H1 (cell line): ENCODE measurements at regions not wholly inside any gene's neighbourhood (a gene's known extent, or its start where the extent isn't known, plus 50 kb on each side); places are given as distances from the start of the nearest gene placed in this dataset.

Source experiments
- CTCF ChIA-PET: fragments of 300-600 bp; sonication (Branson Sonifier 250); formaldehyde crosslinking; loops from one replicate; lab custom pipeline; 2021; ENCODE audit not compliant: partially characterized antibody; lab: Charles Lee
- POLR2A ChIA-PET: fragments of 300-600 bp; sonication (Branson Sonifier 250); formaldehyde crosslinking; loops from one replicate; lab custom pipeline; 2021; ENCODE audit warnings: inconsistent platforms; ENCODE audit not compliant: partially characterized antibody; lab: Charles Lee
- DNase-seq, 2 experiments: peaks; one replicate each; pipeline versions ENCODE4 v3.0.0 to v3.0.0-alpha.2; 2010 to 2022; ENCODE audit warnings: low spot score in 2 of 2, low read depth in 1 of 2, mixed read lengths in 1 of 2
- FAIRE-seq: peaks from 2 replicates; lab custom pipeline; 2011; peaks lifted over from hg19 to GRCh38; lab: Jason Lieb, UNC
- H2AFZ ChIP-seq: 2 replicates; pipeline ENCODE4 v1.8.1; 2012; ENCODE audit warnings: low read length, inconsistent platforms
- H2AK5ac ChIP-seq: 2 replicates; pipeline ENCODE4 v1.6.1; 2013; ENCODE audit warnings: low read depth, low read length
- H2BK120ac ChIP-seq: replicated peaks from 2 replicates; pipeline ENCODE3; 2013; ENCODE audit warnings: low read depth, low read length, inconsistent platforms
- H2BK12ac ChIP-seq: 2 replicates; pipeline ENCODE4 v1.6.1; 2013; ENCODE audit warnings: low read depth, low read length
- H2BK15ac ChIP-seq: 2 replicates; pipeline ENCODE4 v1.6.1; 2013; ENCODE audit warnings: low read length
- H2BK20ac ChIP-seq: 2 replicates; pipeline ENCODE4 v1.6.1; 2013; ENCODE audit warnings: low read length
- H2BK5ac ChIP-seq: 2 replicates; pipeline ENCODE4 v1.6.1; 2013; ENCODE audit warnings: low read depth, low read length
- H3K14ac ChIP-seq: 2 replicates; pipeline ENCODE4 v1.6.1; 2013; ENCODE audit warnings: inconsistent platforms; ENCODE audit not compliant: insufficient read length
- H3K18ac ChIP-seq: 2 replicates; pipeline ENCODE4 v1.6.1; 2013; ENCODE audit warnings: low read length; ENCODE audit errors: extremely low read depth
- H3K23ac ChIP-seq: 2 replicates; pipeline ENCODE4 v1.6.1; 2013; ENCODE audit warnings: inconsistent platforms; ENCODE audit not compliant: insufficient read length
- H3K23me2 ChIP-seq: 2 replicates; pipeline ENCODE4 v1.6.1; 2013; ENCODE audit warnings: low read depth, low read length
- H3K27ac ChIP-seq: 2 replicates; pipeline ENCODE4 v1.6.1; 2011; ENCODE audit warnings: low read depth, low read length, inconsistent platforms
- H3K27me3 ChIP-seq, 4 experiments: replicated peaks in 1 of 4; 1 replicate in 1 of 4; 2 replicates in 3 of 4; pipeline versions ENCODE4 v1.6.1 to v1.8.1; 2011 to 2013; ENCODE audit warnings: low read length in 3 of 4, mild to moderate bottlenecking in 3 of 4, inconsistent platforms in 2 of 4, mixed read lengths in 2 of 4, moderate library complexity in 1 of 4; ENCODE audit not compliant: control insufficient read depth in 3 of 4, insufficient read depth in 3 of 4; ENCODE audit errors: extremely low read depth in 1 of 4
- H3K36me3 ChIP-seq, 4 experiments: 2 replicates each; pipeline versions ENCODE4 v1.6.1 to v1.8.1; 2011 to 2013; ENCODE audit warnings: mild to moderate bottlenecking in 4 of 4, low read length in 3 of 4, moderate library complexity in 2 of 4, control low read depth in 1 of 4, inconsistent platforms in 1 of 4; ENCODE audit not compliant: insufficient read depth in 4 of 4, control insufficient read depth in 2 of 4
- H3K4ac ChIP-seq: replicated peaks from 2 replicates; pipeline ENCODE3; 2013; ENCODE audit warnings: low read length, low read depth, mixed read lengths, inconsistent platforms; ENCODE audit not compliant: insufficient read length
- H3K4me1 ChIP-seq, 4 experiments: replicated peaks in 1 of 4; 1 replicate in 1 of 4; 2 replicates in 3 of 4; pipeline versions ENCODE4 v1.6.1 to v1.8.1; 2011 to 2013; ENCODE audit warnings: low read length in 3 of 4, inconsistent platforms in 2 of 4, mixed read lengths in 1 of 4; ENCODE audit not compliant: insufficient read depth in 4 of 4, control insufficient read depth in 3 of 4
- H3K4me2 ChIP-seq, 2 experiments: 2 replicates each; pipeline versions ENCODE4 v1.6.1 to v1.8.1; 2011 to 2013; ENCODE audit warnings: low read depth in 2 of 2, low read length in 2 of 2, control low read depth in 1 of 2, inconsistent platforms in 1 of 2, mild to moderate bottlenecking in 1 of 2; ENCODE audit not compliant: insufficient read depth in 1 of 2
- H3K4me3 ChIP-seq, 4 experiments: fragments of 200-600, 300-600 bp in 1 of 4; sonication (generic), shearing (Covaris generic), sonication (Bioruptor Twin) in 1 of 4; 2 replicates each; pipeline versions ENCODE4 v1.5.1 to v1.8.1; 2011 to 2016; ENCODE audit warnings: low read length in 4 of 4, low read depth in 3 of 4, control low read depth in 2 of 4, inconsistent platforms in 2 of 4, mild to moderate bottlenecking in 2 of 4, mixed read lengths in 1 of 4, moderate library complexity in 1 of 4; ENCODE audit not compliant: insufficient read depth in 2 of 4; ENCODE audit errors: extremely low read depth in 1 of 4
- H3K56ac ChIP-seq: replicated peaks from 2 replicates; pipeline ENCODE3; 2013; ENCODE audit warnings: low read depth, mild to moderate bottlenecking, mixed read lengths, low read length, inconsistent platforms; ENCODE audit not compliant: insufficient read length
- H3K79me1 ChIP-seq: 2 replicates; pipeline ENCODE4 v1.6.1; 2013; ENCODE audit warnings: low read depth, low read length, control low read depth
- H3K79me2 ChIP-seq, 2 experiments: 2 replicates each; pipeline versions ENCODE4 v1.6.1 to v1.8.1; 2012 to 2013; ENCODE audit warnings: low read length in 2 of 2, mild to moderate bottlenecking in 2 of 2, inconsistent platforms in 1 of 2; ENCODE audit not compliant: insufficient read depth in 2 of 2, control insufficient read depth in 1 of 2
- H3K9ac ChIP-seq, 4 experiments: replicated peaks in 1 of 4; 1 replicate in 1 of 4; 2 replicates in 3 of 4; pipeline versions ENCODE4 v1.6.1 to v1.8.1; 2011 to 2013; ENCODE audit warnings: low read depth in 3 of 4, low read length in 3 of 4, control low read depth in 2 of 4, mild to moderate bottlenecking in 2 of 4, moderate library complexity in 2 of 4, inconsistent platforms in 1 of 4; ENCODE audit errors: extremely low read depth in 1 of 4
- H3K9me3 ChIP-seq, 2 experiments: 2 replicates each; pipeline versions ENCODE4 v1.6.1 to v1.8.1; 2012 to 2013; ENCODE audit warnings: mild to moderate bottlenecking in 2 of 2, moderate library complexity in 2 of 2, control low read depth in 1 of 2, inconsistent platforms in 1 of 2, low read depth in 1 of 2, low read length in 1 of 2, mixed read lengths in 1 of 2; ENCODE audit not compliant: insufficient read depth in 2 of 2
- H4K20me1 ChIP-seq, 2 experiments: replicated peaks in 1 of 2; 2 replicates each; pipeline versions ENCODE3 to v1.8.1; 2011 to 2013; ENCODE audit warnings: inconsistent platforms in 2 of 2, low read length in 2 of 2, mild to moderate bottlenecking in 1 of 2; ENCODE audit not compliant: insufficient read depth in 2 of 2, control insufficient read depth in 1 of 2
- H4K5ac ChIP-seq: 2 replicates; pipeline ENCODE4 v1.6.1; 2013; ENCODE audit warnings: low read length, low read depth, mixed read lengths, inconsistent platforms; ENCODE audit not compliant: insufficient read length
- H4K8ac ChIP-seq: 2 replicates; pipeline ENCODE4 v1.8.0; 2013; ENCODE audit warnings: mild to moderate bottlenecking, moderate library complexity, low read length, inconsistent platforms; ENCODE audit not compliant: insufficient read depth; ENCODE audit errors: extremely low read depth
- H4K91ac ChIP-seq: replicated peaks from 2 replicates; pipeline ENCODE3; 2013; ENCODE audit warnings: low read length, mixed read lengths, inconsistent platforms; ENCODE audit not compliant: insufficient read length
- HDAC6 ChIP-seq: IDR thresholded peaks from one replicate; pipeline ENCODE4 v1.7.1; 2012; ENCODE audit warnings: low read depth, mild to moderate bottlenecking, inconsistent platforms, low read length, moderate library complexity
- POLR2A ChIP-seq, 2 experiments: IDR thresholded peaks; 1 replicate in 1 of 2; 2 replicates in 1 of 2; pipeline ENCODE4 v1.6.1; 2011; ENCODE audit warnings: low read depth in 2 of 2, low read length in 2 of 2, mild to moderate bottlenecking in 2 of 2; ENCODE audit errors: control extremely low read depth in 1 of 2
- WGBS, 2 experiments: shearing (Covaris generic) in 1 of 2; methylation state at CpG; one replicate each; pipeline versions ENCODE4 v1.1.6 to v1.1.7; 2013 to 2015; ENCODE audit warnings: low lambda C conversion rate in 2 of 2, mixed read lengths in 2 of 2, inconsistent platforms in 1 of 2, low coverage in 1 of 2, missing lambda C conversion rate in 1 of 2; ENCODE audit not compliant: insufficient replicate concordance in 2 of 2, insufficient coverage in 1 of 2, insufficient read length in 1 of 2; ENCODE audit errors: extremely low coverage in 1 of 2, missing lambda C conversion rate in 1 of 2; 5-methylcytosine and 5-hydroxymethylcytosine counted together

GRCh38 chr18:71321319-71321718 is 1032.5 kb downstream of the SOCS6 start:
- H2BK12ac ChIP-seq, result no peak overlapping the region
- H4K8ac ChIP-seq, result no peak overlapping the region
- H3K36me3 ChIP-seq, result no peaks in the 10 kb centered on the region
- H3K27me3 ChIP-seq, result no peaks in the 10 kb centered on the region
- H2BK5ac ChIP-seq, result no peak overlapping the region
- WGBS, 2 experiments, result 90% methylated on average over 3 of the region's 3 CpGs; no CpG with 5 or more reads in 1 of the 2 experiments
- no peak overlapping the region for H3K9ac ChIP-seq
- peaks cover 49 to 67% of the 10 kb centered on the region in 2 experiments for H3K9me3 ChIP-seq
- no peak overlapping the region for H3K18ac ChIP-seq
- H3K4ac ChIP-seq, result no peak overlapping the region
- no peak overlapping the region for H3K4me3 ChIP-seq
- H3K79me1 ChIP-seq, result no peaks in the 10 kb centered on the region
- no peak overlapping the region for H2BK15ac ChIP-seq
- TF ChIP-seq POLR2A (IDR thresholded peaks at IDR 0.05; ENCODE audit: control extremely low read depth in 1 of 2, low read depth in 2 of 2, low read length in 2 of 2) (no peak), HDAC6 (no peak)
- no peak overlapping the region for H3K56ac ChIP-seq
- H3K4me2 ChIP-seq, result no peak overlapping the region
- no peak overlapping the region for H4K5ac ChIP-seq
- H3K27ac ChIP-seq, result no peak overlapping the region
- no peaks in the 10 kb centered on the region for H3K23me2 ChIP-seq
- no peaks in the 10 kb centered on the region for H3K79me2 ChIP-seq
- no peak overlapping the region for H2AK5ac ChIP-seq
- no peak overlapping the region for H2BK20ac ChIP-seq
- FAIRE-seq, result no peak
- H3K23ac ChIP-seq, result no peak overlapping the region
- ChIA-PET POLR2A (no interaction called here), CTCF (no interaction called here)
- no peak overlapping the region for H2AFZ ChIP-seq
- H3K14ac ChIP-seq, result no peak overlapping the region
- no peaks in the 10 kb centered on the region for H4K20me1 ChIP-seq
- no peaks in the 10 kb centered on the region for H3K4me1 ChIP-seq
- no peak overlapping the region for H4K91ac ChIP-seq
- H2BK120ac ChIP-seq, result no peak overlapping the region
- no peak for DNase-seq
